ENCODE measurements at regions not wholly inside any gene's neighbourhood (a gene's known extent, or its start where the extent isn't known, plus 50 kb on each side); places are given as distances from the start of the nearest gene placed in this dataset.

DNA sequence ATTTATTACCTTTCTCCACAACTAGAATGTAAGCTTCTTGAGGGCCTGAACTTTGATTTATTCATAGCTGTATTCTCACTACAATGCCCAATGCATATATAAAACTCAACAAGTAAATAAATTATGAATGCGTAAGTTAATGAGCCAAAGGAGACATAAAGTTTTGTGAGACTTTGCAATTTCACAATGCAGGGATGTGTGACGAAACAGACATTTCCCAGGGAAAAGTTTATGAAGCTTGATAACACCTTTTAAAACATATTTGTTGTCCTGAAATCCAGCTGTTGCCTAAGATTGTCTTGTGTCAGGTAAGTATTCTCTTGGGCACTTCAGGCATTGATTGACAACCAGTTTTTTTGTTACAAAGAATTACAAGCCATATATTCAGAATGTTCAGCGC, 800.1 kb downstream of the BRINP1 start:
- no peaks in the 10 kb centered on the region for H3K9me3 ChIP-seq
- 73 to 94% methylated on average over 3 of the region's 3 CpGs for WGBS, 2 donors (ENCODE audit: low coverage in 1 of 2)
- H3K27ac ChIP-seq = no peak overlapping the region
- no peak overlapping the region for H3K4me3 ChIP-seq
- ATAC-seq = no peak
- no peaks in the 10 kb centered on the region for H3K4me1 ChIP-seq
- TF ChIP-seq POLR2AphosphoS5 (IDR thresholded peaks at IDR 0.05) (no peak), POLR2A (IDR thresholded peaks at IDR 0.05) (no peak), EP300 (IDR thresholded peaks at IDR 0.05) (no peak)
- TF ChIP-seq, protein P1, sequence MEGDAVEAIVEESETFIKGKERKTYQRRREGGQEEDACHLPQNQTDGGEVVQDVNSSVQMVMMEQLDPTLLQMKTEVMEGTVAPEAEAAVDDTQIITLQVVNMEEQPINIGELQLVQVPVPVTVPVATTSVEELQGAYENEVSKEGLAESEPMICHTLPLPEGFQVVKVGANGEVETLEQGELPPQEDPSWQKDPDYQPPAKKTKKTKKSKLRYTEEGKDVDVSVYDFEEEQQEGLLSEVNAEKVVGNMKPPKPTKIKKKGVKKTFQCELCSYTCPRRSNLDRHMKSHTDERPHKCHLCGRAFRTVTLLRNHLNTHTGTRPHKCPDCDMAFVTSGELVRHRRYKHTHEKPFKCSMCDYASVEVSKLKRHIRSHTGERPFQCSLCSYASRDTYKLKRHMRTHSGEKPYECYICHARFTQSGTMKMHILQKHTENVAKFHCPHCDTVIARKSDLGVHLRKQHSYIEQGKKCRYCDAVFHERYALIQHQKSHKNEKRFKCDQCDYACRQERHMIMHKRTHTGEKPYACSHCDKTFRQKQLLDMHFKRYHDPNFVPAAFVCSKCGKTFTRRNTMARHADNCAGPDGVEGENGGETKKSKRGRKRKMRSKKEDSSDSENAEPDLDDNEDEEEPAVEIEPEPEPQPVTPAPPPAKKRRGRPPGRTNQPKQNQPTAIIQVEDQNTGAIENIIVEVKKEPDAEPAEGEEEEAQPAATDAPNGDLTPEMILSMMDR (IDR thresholded peaks at IDR 0.05) = no peak
- no peaks in the 10 kb centered on the region for H3K27me3 ChIP-seq
- H3K36me3 ChIP-seq = no peaks in the 10 kb centered on the region

DNA sequence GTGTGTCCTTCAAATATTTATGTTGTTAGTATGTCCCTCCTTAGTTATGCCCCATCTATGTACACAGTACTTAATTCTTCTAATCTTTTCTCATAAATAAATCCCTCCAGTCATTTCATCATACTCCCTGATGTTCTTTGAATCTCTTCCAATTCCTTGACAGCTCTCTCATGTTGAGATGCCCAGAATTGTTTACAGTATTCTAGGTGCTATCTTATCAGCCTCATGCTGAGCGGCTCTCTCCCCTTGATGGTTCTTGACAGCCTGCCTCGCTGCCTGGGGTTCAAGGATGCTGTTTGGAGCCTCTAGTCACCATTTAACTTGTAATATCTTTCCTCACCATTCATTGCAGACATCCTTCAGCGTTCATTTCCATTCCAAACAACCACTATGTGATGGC, 799.2 kb downstream of the BRINP1 start:
- TF ChIP-seq, protein P1 (IDR thresholded peaks at IDR 0.05) = no peak
- TF ChIP-seq POLR2A (IDR thresholded peaks at IDR 0.05) = no peak
- TF ChIP-seq EP300 (IDR thresholded peaks at IDR 0.05) = no peak
- TF ChIP-seq POLR2AphosphoS5 (IDR thresholded peaks at IDR 0.05) = no peak
- Histone ChIP-seq H3K4me1 (no peaks in the 10 kb centered on the region), H3K4me3 (no peak overlapping the region), H3K27ac (no peak overlapping the region), H3K36me3 (no peaks in the 10 kb centered on the region), H3K9me3 (no peaks in the 10 kb centered on the region), H3K27me3 (no peaks in the 10 kb centered on the region)
- no peak for ATAC-seq
- WGBS, 2 donors (ENCODE audit: low coverage in 1 of 2) = 7 to 40% methylated on average over 3 of the region's 3 CpGs

DNA sequence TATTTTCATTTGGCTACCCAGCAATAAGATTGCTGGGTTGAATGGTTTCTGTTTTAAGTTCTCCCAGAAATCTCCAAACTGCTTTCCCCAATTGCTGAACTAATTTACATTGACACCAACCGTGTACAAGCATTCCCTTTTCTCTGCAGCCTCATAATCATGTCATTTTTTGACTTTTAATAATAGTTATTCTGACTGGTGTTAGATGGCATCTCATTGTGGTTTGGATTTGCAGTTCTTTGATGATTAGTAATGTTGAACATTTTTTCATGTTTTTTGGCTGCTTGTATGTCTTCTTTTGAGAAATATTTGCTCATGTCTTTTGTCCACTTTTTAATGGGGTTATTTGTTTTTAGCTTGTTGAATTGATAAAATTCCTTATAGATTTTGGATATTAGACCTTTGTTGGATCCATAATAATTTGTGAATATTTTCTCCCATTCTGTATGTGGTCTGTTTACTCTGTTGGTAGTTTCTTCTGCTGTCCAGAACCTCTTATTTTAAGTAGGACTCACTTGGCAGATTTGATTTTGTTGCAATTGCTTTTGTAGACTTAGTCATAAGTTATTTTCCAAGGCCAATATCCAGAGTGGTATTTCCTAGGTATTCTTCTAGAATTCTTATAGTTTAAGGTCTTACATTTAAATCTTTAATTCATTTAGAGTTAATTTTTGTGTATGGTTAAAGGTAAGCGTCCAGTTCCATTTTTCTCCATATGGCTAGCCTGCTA, 793.7 kb downstream of the BRINP1 start:
- 53 to 67% methylated on average over 2 of the region's 2 CpGs for WGBS, 2 donors (ENCODE audit: low coverage in 1 of 2)
- H3K27ac ChIP-seq = no peak overlapping the region
- no peak for ATAC-seq
- H3K36me3 ChIP-seq = no peaks in the 10 kb centered on the region
- no peaks in the 10 kb centered on the region for H3K27me3 ChIP-seq
- no peak overlapping the region for H3K4me3 ChIP-seq
- no peaks in the 10 kb centered on the region for H3K4me1 ChIP-seq
- TF ChIP-seq, protein P1 (IDR thresholded peaks at IDR 0.05) = no peak
- no peak for TF ChIP-seq POLR2A (IDR thresholded peaks at IDR 0.05)
- no peak for TF ChIP-seq EP300 (IDR thresholded peaks at IDR 0.05)
- no peak for TF ChIP-seq POLR2AphosphoS5 (IDR thresholded peaks at IDR 0.05)
- H3K9me3 ChIP-seq = peaks cover 0 to 6% (median 0%) of the 10 kb centered on the region in 3 donors

DNA sequence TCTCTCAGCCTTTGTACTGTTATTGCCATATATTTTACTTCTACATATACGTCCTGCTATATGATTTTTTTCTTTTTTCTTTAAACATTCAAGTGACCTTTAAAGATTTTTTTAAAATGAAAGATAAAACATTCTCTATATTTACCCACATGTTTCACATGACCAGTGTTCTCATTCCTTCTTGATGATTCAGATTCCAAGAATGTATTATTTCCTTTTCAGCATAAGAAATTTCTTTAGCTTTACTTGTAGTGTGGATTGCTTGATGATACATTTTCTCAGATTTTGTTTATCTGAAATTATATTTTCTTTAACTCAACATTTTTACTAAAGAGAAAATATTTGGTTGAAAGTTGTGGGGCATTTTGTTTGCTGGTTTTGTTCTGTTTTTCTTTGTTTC, 792.1 kb downstream of the BRINP1 start:
- H3K27ac ChIP-seq = no peak overlapping the region
- TF ChIP-seq POLR2A (IDR thresholded peaks at IDR 0.05) (no peak), EP300 (IDR thresholded peaks at IDR 0.05) (no peak), POLR2AphosphoS5 (IDR thresholded peaks at IDR 0.05) (no peak)
- TF ChIP-seq, protein P1 (IDR thresholded peaks at IDR 0.05) = no peak
- 38 to 48% methylated on average over 1 of the region's 1 CpG for WGBS, 2 donors (ENCODE audit: low coverage in 1 of 2)
- H3K4me3 ChIP-seq = no peak overlapping the region
- H3K9me3 ChIP-seq = peaks cover 0 to 6% (median 0%) of the 10 kb centered on the region in 3 donors
- H3K4me1 ChIP-seq = no peaks in the 10 kb centered on the region
- no peaks in the 10 kb centered on the region for H3K36me3 ChIP-seq
- no peak for ATAC-seq
- no peaks in the 10 kb centered on the region for H3K27me3 ChIP-seq

- no peaks in the 10 kb centered on the region for H3K4me1 ChIP-seq
- H3K36me3 ChIP-seq = no peaks in the 10 kb centered on the region
- H3K4me3 ChIP-seq = no peak overlapping the region
- H3K9me3 ChIP-seq = peaks cover 0 to 6% (median 0%) of the 10 kb centered on the region in 3 donors
- H3K27me3 ChIP-seq = no peaks in the 10 kb centered on the region
- ATAC-seq = no peak
- H3K27ac ChIP-seq = no peak overlapping the region
- TF ChIP-seq EP300 (IDR thresholded peaks at IDR 0.05) (no peak), POLR2A (IDR thresholded peaks at IDR 0.05) (no peak), POLR2AphosphoS5 (IDR thresholded peaks at IDR 0.05) (no peak)
- TF ChIP-seq, protein P1 (IDR thresholded peaks at IDR 0.05) = no peak
These were observed 790.8 kb downstream of the BRINP1 start for GRCh38 chr9:118578467-118578866.
